SK-N-DZ (cell line): ENCODE measurements at regions not wholly inside any gene's neighbourhood (a gene's known extent, or its start where the extent isn't known, plus 50 kb on each side); places are given as distances from the start of the nearest gene placed in this dataset.
"Not testable (repeated sequence)": the region's sequence is repeated elsewhere in the genome, so short reads cannot be mapped to it uniquely, and the experiment has no call there.

Experiments used
- DNase-seq: peaks from one replicate; pipeline ENCODE4 v3.0.0-alpha.2; 2015; ENCODE audit warnings: low spot score

DNA sequence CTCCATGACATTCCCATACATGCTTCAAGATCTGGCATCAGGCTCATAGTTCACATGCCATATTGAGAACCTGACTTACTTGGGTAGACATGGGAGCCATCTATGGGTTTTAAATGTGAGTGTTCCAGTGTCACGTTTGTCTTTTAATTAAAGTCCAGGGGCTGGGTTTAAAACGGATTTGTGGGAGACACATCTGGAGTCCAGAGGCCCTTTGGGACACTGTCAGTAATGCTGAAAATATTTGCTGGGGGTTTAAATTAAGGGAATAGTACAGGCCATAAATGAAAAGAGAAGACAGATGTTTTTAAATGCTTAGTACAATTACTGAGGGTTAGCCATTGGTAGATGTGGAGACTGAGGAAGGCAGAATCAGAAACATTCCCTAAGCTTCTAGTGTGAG lies 478.0 kb downstream of the PID1 start:
- no peak for DNase-seq

DNA sequence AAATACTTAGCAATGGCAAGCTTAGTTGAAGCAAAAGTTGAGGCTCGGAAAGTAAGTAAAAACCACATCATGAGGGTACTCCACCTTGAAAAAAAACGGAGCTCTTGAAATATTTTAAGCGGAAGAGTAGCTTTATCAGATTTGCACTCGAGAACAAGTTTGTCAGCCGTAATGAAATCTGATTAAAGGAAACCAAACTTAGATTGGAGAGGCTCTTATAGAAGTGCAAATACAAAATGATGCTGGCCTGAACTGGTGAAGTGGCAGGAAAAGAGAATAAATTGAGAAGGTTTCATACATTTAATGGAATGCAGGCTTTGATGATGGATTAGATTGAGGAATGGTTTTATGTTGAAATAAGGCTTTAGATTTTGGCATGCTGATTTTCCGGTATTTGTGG lies 484.2 kb downstream of the PID1 start:
- no peak for DNase-seq

- no peak for DNase-seq
These were observed 488.8 kb downstream of the PID1 start for GRCh38 chr2:228782281-228782680.

- no peak for DNase-seq
These were observed 493.2 kb downstream of the PID1 start for GRCh38 chr2:228777855-228778355.

GRCh38 chr2:228774548-228774947 lies 496.5 kb downstream of the PID1 start:
- DNase-seq, result no peak

DNA sequence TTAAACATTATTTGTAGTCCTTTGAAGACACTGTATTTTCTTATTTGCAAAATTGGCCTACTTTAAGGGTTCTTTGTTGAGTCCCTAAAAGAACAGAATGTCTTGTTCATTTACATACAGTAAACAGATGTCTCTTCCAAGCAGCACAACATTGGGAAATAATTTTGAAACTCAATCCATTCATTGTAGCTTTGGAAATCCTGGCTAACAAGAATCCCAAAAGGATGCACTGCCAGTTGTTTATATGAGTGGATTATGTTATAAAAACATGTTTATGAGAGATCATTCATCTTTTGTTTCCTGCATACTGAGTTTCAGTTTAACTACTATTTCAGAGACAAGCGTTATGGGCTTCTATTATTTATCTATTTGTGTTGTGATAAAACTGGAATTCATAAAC lies 499.3 kb downstream of the PID1 start:
- DNase-seq, result no peak

DNA sequence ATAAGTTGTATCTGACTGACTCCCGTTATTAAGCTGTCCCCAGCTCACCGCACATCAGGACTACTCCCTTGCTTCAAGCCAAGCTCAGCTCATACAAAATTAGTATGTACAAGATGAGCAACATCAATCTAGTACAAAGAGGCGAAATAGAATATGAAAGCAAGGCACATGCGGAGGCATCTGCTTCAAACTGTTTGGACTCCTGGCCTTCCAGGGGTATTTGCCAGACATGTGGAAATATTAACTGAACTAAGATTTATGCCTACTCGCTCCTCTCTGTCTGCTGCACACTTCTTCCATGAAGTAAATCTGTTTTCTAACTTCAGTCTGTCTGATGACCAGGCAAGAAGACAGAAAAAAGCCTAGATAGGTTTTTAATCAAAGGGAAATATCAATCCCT lies 499.8 kb downstream of the PID1 start:
- DNase-seq, result no peak

- DNase-seq, result no peak
These were observed 502.3 kb downstream of the PID1 start for GRCh38 chr2:228768818-228769217.

DNA sequence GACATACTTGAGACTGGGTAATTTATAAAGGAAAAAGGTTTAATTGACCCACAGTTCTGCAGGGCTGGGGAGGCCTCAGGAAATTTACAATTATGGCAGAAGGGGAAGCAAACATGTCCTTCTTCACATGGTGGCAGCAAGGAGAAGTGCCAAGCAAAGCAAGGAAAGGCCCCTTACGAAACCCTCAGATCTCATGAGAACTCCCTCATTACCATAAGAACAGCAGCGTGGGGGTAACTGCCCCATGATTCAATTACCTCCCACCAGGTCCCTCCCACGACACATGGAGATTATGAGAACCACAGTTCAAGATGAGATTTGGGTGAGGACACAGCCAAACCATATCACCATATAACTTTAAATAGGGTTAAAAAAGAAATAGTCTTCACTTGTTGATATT lies 502.9 kb downstream of the PID1 start:
- not testable (repeated sequence) for DNase-seq

GRCh38 chr2:228767196-228767595 lies 503.9 kb downstream of the PID1 start:
- DNase-seq, result no peak

- no peak for DNase-seq
These were observed 507.6 kb downstream of the PID1 start for GRCh38 chr2:228763379-228763981.

DNA sequence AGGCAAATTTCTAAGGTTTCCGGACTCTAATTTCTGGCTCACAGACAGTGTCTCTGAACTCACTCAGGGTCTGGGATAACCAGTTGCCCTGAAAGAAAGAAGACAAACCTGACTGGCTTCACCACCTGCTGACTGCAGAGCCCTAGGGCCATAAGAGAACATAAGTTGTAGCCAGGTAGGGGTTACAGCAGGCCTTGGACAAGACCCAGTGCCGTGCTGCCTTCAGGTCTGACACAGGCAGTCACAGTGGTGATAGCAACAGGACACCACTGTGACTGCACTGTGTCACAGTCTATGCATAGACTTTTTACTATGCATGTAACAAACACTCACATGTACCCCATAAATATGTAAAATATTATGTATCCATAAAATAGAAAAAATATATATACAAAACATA lies 508.5 kb downstream of the PID1 start:
- no peak for DNase-seq

- not testable (repeated sequence) for DNase-seq
These were observed 515.4 kb downstream of the PID1 start for GRCh38 chr2:228755661-228756060.

- DNase-seq, result no peak
These were observed 523.6 kb downstream of the PID1 start for GRCh38 chr2:228747483-228747882.

DNA sequence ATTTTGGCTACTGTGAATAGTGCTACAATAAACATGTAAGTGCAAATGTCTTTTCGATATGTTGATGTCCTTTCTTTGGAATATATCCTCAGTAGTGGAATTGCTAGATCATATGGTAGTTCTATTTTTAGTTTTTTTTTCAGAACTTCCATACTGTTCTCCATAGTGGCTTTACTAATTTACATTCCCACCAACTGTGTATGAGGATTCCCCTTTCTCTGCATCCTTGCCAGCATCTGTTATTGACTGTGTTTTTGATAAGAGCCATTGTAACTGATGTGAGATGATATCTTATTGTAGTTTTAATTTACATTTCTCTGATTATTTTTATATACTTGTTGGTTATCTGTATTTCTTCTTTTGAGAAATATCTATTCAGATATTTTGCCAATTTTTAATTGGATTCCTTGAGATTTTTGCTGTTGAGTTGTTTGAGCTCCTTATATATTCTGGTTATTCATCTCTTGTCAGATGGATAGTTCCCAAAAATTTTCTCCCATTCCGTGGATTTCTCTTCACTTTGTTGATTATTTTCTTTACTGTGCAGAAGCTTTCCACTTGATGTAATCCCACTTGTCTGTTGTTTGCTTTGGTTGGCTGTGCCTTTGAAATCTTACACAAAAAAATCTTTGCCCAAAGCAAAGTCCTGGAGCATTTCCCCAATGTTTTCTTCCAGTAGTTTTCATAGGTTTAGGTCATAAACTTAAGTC lies 532.3 kb downstream of the PID1 start:
- no peak for DNase-seq

DNA sequence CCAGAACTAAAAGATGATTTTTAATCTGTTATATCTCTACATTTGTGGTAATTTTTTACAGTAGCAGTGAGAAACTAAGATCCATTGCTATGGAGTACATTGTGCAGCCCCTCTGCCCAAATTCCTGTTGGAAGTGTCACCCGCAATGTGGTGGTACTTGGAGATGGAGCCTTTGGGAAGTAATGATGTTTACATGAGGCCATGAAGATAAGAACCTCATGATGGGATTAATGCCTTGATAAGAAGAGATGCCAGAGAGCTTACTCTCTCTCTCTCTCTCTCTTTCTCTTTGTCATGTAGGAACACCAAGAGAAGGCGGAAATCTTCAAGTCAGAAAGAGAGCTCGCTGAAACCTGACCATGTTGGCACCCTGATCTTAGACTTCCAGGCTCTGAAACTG lies 535.4 kb downstream of the PID1 start:
- DNase-seq, result no peak

- DNase-seq, result no peak
These were observed 539.6 kb downstream of the PID1 start for GRCh38 chr2:228731517-228731916.

DNA sequence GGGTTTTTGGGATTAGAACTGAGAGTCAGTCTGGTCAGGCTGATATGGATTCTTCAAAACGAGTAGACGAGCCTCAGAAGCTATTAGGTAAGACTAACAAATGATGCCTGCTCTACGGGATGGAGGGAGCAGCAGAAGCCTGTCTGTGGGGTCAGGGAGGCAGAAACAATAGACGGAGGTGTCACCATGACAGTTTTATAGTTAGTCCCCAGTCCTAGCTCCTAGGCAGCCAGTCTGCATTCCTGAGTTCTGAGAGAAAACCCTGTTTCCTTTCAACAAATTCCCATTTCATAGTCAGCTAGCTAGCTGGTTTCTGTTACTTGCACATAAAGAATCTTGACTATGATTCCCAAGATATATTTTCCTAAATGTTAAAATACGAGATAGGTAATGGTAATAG lies 542.1 kb downstream of the PID1 start:
- no peak for DNase-seq

DNA sequence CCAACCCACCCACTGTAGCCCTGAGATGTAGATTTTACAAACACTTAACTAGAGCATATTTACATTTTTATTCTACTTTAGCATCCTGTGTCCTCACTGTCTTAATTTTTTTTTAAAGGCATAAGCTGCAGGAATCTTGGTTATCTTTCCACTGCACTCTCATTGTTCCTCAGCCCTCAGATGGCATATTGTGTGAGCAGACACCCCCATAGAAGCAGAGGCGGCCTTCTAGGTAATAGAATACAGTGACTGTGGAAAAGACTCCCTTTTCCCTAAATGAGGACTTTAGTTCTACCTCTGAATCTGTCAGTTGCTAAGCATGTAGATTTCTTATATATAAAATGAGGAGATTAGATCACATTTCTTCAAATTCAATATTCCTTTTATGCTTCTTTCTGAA lies 543.5 kb upstream of the SPHKAP start:
- no peak for DNase-seq

DNA sequence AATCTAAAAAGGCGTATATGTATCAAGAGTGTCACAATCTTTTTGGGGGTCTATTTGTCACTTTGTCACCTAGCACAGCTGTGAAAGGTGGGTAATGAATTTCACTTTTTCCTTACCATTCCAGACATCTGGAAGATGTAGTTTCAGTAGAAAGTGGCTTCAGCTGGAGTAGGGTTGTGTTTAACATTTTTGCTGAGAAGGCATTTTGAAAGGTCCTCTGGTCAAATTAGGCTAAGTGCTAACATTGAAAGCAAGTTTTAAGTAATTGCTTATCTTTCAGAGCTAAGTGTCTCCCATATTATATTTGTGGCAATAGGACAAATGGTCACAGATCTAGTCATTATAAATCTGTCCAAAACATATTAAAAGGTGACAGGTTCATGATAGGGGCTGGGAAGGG lies 542.1 kb upstream of the SPHKAP start:
- DNase-seq, result no peak

DNA sequence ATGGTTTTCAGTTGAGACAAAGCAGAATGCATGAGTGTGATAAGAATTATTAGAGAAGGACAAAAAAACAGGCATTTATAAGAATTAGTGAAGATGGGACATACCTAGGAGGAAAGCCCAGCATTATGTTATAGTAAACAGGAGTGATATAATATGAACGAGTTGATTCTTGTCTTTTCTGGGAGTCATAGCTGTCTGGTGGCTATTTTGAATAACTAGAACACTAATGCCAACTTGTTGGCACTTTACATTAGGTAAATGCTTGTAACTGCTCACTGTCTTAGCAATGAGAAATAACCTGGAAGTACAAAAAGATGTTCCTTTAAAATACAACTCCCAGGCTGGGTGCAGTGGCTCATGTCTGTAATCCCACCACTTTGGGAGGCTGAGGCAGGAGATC lies 540.8 kb upstream of the SPHKAP start:
- DNase-seq, result no peak

GRCh38 chr2:228720895-228721294 lies 539.4 kb upstream of the SPHKAP start:
- no peak for DNase-seq

GRCh38 chr2:228709788-228710371 lies 528.4 kb upstream of the SPHKAP start:
- no peak for DNase-seq
